HG02678 (cell line): ENCODE measurements at regions not wholly inside any gene's neighbourhood (a gene's known extent, or its start where the extent isn't known, plus 50 kb on each side); places are given as distances from the start of the nearest gene placed in this dataset.
A peak's percentile ranks its signal among the peaks of the same experiment; 100 is the strongest.
"Not testable (repeated sequence)": the region's sequence is repeated elsewhere in the genome, so short reads cannot be mapped to it uniquely, and the experiment has no call there.

ENCODE experiments used
- ATAC-seq: cut with Tn5 transposase; IDR thresholded peaks from one replicate; pipeline ENCODE4 v1.9.1; 2021; ENCODE audit warnings: mild to moderate bottlenecking, moderate library complexity; ENCODE audit not compliant: unreplicated experiment

GRCh38 chr2:87311896-87312441 lies 290.3 kb upstream of the PLGLB1 start:
- not testable (repeated sequence) for ATAC-seq

GRCh38 chr2:87314622-87315021 lies 293.0 kb upstream of the PLGLB1 start:
- not testable (repeated sequence) for ATAC-seq

- peak; percentile 62 for ATAC-seq
These were observed 293.7 kb upstream of the PLGLB1 start for GRCh38 chr2:87315183-87315902.

- ATAC-seq: not testable (repeated sequence)
These were observed 295.5 kb upstream of the PLGLB1 start for GRCh38 chr2:87317193-87317592.

GRCh38 chr2:87318814-87319491 lies 297.3 kb upstream of the PLGLB1 start:
- not testable (repeated sequence) for ATAC-seq

- ATAC-seq: not testable (repeated sequence)
These were observed 298.1 kb upstream of the PLGLB1 start for GRCh38 chr2:87319705-87320104.

- ATAC-seq: not testable (repeated sequence)
These were observed 299.6 kb upstream of the PLGLB1 start for GRCh38 chr2:87321201-87321600.

- ATAC-seq: not testable (repeated sequence)
These were observed 302.8 kb upstream of the PLGLB1 start for GRCh38 chr2:87324335-87325041.

GRCh38 chr2:87325042-87325910 lies 303.6 kb upstream of the PLGLB1 start:
- ATAC-seq: not testable (repeated sequence)

- not testable (repeated sequence) for ATAC-seq
These were observed 304.3 kb upstream of the PLGLB1 start for GRCh38 chr2:87325911-87326294.

- ATAC-seq: not testable (repeated sequence)
These were observed 305.1 kb upstream of the PLGLB1 start for GRCh38 chr2:87326754-87327153.

- ATAC-seq: not testable (repeated sequence)
These were observed 306.2 kb upstream of the PLGLB1 start for GRCh38 chr2:87327648-87328371.

GRCh38 chr2:87329529-87329928 lies 307.9 kb upstream of the PLGLB1 start:
- not testable (repeated sequence) for ATAC-seq

GRCh38 chr2:87330486-87330885 lies 308.8 kb upstream of the PLGLB1 start:
- not testable (repeated sequence) for ATAC-seq

- ATAC-seq: not testable (repeated sequence)
These were observed 310.4 kb upstream of the PLGLB1 start for GRCh38 chr2:87331940-87332583.

GRCh38 chr2:87334888-87335287 lies 313.2 kb upstream of the PLGLB1 start:
- not testable (repeated sequence) for ATAC-seq

- not testable (repeated sequence) for ATAC-seq
These were observed 317.4 kb upstream of the PLGLB1 start for GRCh38 chr2:87338998-87339397.

GRCh38 chr2:87341601-87342014 lies 320.0 kb upstream of the PLGLB1 start:
- ATAC-seq: not testable (repeated sequence)

GRCh38 chr2:87342175-87342574 lies 320.5 kb upstream of the PLGLB1 start:
- ATAC-seq: not testable (repeated sequence)
